GM10266 (cell line): ENCODE measurements at regions not wholly inside any gene's neighbourhood (a gene's known extent, or its start where the extent isn't known, plus 50 kb on each side); places are given as distances from the start of the nearest gene placed in this dataset.

Experiments
- DNase-seq: peaks from one replicate; pipeline ENCODE4 v3.0.0; 2012; ENCODE audit errors: extremely low spot score
- CTCF ChIP-seq: IDR thresholded peaks from 2 replicates; pipeline ENCODE4 v1.5.1; 2012; ENCODE audit warnings: mild to moderate bottlenecking, low read depth; ENCODE audit not compliant: control insufficient read depth, insufficient read depth; ENCODE audit errors: missing control alignments

GRCh38 chrX:15918003-15918402, 63.4 kb upstream of the AP1S2 start:
- DNase-seq: no peak
- TF ChIP-seq CTCF: no peak

DNA sequence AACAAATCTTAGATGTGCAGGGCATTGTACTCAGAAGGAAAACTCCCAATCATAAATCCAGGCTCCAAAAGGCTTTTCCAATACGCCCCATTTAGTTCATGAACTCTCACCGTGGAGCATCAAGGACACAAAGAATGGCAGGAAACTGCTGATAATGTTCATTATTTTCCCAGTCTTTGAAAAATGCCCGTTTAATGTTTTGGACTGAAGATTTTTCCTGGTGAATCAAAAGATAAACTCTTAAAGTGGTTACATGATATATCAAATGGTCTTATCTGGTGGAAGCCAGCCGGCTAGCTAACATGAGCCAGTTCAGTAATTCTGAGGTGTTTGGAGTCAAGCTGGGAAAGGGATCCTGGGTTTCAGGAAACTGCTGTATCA, 62.1 kb upstream of the AP1S2 start:
- DNase-seq: no peak
- TF ChIP-seq CTCF: no peak

DNA sequence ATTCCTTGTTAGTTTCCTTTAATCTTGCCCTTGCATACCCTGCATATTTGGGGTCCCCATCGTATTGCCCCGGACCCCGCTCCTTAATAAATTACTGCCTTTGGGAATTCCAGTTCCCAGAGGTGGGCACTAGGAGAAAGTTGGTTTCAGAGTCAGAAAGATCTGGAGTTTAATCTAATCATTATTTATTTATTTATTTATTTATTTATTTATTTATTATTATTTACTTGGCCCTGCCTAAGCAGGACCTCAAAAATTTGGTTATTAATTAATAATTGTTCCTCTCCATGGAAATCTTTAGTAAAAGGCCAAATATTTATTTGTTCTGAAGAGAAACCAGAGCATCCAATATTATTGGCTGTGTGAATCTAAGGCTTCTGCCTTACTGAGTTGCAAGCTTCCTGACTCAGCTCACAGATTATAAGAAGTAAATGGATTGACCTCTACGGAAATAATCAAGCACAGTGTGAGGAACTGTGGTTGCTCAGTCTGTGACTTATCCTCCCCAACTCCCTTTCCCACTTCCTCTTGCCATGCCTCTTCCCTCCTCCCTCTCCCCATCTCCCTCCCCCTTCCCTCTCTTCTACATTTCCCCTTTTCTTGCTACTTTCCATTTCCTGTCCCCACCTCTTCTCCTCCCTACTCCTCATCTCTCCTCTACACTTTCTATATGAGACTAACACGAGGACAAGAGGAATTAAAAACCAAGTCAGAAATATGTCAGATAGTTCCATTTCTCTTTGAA, 61.5 kb upstream of the AP1S2 start:
- no peak for DNase-seq
- TF ChIP-seq CTCF: no peak

DNA sequence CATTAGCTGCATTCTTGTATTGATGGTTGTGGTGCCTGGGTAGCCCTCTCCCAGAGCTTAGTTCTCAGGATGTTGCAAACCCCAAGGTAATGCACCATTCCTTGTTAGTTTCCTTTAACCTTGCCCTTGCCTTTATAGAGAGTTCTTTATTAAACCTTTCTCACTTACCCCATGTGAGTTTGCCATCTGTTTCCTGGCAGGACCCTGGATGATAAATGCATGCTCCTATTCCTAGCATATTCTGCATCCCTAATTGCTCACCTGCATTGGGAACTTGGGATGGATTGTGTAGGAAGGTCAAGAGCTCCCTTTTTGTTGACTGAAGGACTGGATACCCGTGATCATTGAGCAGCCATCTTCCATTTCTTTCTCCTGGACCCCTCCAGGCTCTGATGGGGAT, 59.9 kb upstream of the AP1S2 start:
- DNase-seq: no peak
- no peak for TF ChIP-seq CTCF

- DNase-seq: no peak
- no peak for TF ChIP-seq CTCF
These were observed 58.5 kb upstream of the AP1S2 start for GRCh38 chrX:15913146-15913545.

- peak; percentile 12 for DNase-seq
These were observed 57.3 kb upstream of the AP1S2 start for GRCh38 chrX:15911734-15912550.

More at GRCh38 chrX:15911734-15912550, 57.3 kb upstream of the AP1S2 start:
- no peak for TF ChIP-seq CTCF
